SKM-1 (cell line): ENCODE measurements at regions not wholly inside any gene's neighbourhood (a gene's known extent, or its start where the extent isn't known, plus 50 kb on each side); places are given as distances from the start of the nearest gene placed in this dataset.
"Not testable (repeated sequence)": the region's sequence is repeated elsewhere in the genome, so short reads cannot be mapped to it uniquely, and the experiment has no call there.

Source experiments
- DNase-seq: peaks from one replicate; lab custom pipeline; 2025; ENCODE audit not compliant: unreplicated experiment; lab: John Stamatoyannopoulos, UW

DNA sequence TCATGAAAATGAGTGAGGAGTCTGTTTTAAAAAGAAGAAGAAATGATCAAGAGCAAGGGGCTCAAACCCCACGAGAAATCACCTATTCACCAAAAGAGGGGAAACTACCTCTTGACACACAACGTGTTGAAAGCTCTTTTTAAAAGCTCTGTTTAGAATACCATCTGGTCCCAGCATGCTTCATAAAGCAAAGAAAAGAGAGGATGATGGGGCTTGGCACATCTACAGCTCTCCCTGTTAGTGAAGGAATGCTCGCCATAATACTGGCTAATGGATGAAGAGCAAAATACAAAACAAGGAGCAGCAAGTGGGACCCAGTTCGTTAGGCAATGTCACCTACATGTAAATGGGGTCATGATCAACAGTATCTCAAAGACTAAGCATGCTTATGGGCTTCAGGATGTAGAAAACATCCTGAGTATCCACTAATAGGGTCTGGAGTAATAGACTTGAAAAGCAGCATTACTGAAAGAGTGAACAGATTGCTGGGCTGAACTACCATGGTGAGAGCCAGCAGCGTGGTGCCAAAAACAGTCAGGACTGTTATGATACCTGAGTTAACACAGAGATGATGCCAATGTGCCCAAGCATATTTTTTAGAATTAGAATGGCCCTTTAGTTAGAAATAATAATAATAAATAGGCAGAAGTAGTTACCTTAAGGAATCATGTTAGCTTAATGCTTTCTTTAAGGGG is 159.7 kb upstream of the POU1F1 start:
- no peak for DNase-seq

- not testable (repeated sequence) for DNase-seq
Measured at GRCh38 chr3:87433445-87433844, 157.1 kb upstream of the POU1F1 start.

GRCh38 chr3:87426918-87427317 is 150.5 kb upstream of the POU1F1 start:
- no peak for DNase-seq

- DNase-seq, result no peak
Measured at GRCh38 chr3:87425056-87425455, 148.7 kb upstream of the POU1F1 start.

DNA sequence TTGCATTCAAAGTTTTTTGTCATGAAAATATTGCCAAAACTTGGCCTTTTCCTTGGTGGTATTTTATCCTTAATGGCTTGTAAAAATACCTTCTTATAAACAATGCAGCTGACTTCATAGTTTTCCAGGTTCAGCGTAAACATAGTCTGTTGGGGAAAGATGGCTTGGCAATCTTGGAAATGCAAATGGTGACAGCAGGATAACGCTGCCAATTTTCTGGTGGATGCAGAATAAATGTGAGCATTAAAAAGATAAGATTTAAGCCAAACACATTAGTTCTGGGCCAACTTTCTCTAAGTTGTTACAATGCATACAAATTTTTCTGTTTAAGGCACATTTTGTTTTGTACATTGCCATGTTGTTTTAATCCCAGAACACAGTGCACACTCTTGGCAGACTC is 147.0 kb upstream of the POU1F1 start:
- no peak for DNase-seq

GRCh38 chr3:87422333-87422732 is 145.9 kb upstream of the POU1F1 start:
- DNase-seq, result no peak

GRCh38 chr3:87420171-87420570 is 143.8 kb upstream of the POU1F1 start:
- no peak for DNase-seq

DNA sequence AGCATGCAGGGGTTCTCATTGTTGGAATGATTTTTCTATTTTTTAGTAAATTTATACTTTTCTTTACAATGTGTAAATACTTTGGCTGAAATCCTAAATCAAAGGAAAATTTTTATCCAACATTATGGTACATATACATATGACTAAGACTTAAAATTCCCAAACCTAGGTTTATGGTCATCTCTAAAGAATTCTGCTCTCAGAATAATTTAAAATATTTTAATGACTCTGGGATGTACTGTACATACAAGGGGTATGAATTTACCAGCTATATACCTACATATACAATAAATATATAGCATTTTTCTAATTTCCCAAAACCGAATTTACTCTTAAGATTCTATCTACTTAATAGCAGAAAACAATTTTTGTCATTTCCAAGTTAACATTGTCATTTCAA is 137.9 kb upstream of the POU1F1 start:
- DNase-seq, result no peak

DNA sequence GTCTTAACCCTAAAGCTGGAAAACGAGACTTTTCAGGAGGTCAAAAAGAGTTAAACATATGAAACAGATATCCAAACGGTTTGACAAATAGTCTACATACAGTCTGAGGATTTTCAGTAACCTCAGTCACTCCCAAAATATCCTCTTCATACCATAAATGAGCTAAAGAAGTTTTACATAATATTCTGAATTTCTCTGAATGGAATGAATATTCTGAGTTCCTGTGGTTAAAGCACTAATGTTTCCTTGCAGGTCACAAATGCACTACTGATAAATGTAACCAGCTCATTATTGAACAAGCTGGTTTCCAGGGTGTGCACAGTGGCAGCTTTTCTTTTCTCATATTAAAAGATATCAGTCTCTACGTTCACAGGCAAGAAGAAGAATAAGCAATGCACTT is 137.4 kb upstream of the POU1F1 start:
- DNase-seq, result no peak

DNA sequence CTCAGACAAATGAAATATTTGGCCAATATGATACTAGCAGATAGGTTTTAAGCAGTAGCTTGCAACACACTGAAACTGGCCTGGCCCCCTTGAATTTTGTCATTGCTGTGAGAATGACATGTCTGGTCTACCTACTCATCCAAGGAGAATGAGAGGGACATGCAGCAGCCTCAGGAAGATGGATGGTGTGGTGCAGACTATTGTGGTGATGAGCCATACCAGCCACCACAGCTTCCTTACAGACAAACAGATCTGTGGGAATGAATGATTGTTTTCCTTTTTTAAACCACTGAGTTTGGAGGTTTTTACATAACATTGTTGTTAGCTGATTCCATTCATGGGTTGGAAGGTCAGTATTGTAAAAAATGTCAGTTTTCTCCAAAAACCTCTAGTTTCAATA is 133.7 kb upstream of the POU1F1 start:
- DNase-seq, result no peak

DNA sequence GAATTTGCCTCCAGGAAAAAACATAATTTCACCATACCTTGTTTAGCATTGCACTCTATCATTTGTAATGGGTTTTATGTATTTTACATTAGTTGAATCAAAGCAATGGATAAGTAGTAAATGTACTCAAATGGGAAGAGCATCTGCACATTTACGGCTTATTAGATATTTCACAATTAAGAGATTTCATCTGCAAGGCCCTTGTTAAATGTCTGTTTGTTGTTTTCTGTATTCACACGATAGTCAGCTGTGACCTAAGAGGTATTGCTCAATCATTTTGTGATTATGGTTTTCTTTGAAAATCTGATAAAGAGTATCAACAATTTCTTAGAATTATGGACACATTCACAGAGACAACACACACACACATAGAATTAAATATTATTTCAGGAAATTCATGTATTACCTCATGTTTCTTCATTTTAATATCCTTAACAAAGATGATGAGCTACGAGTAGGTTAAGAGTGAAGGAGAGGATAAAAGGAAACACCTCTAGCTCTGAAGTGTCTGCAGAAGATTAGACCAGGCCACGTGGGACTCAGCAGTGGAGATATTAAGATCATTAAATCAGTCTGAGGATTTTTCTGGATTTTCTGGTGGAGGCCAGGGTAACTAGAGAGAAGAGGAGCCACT is 121.9 kb upstream of the POU1F1 start:
- DNase-seq, result no peak

DNA sequence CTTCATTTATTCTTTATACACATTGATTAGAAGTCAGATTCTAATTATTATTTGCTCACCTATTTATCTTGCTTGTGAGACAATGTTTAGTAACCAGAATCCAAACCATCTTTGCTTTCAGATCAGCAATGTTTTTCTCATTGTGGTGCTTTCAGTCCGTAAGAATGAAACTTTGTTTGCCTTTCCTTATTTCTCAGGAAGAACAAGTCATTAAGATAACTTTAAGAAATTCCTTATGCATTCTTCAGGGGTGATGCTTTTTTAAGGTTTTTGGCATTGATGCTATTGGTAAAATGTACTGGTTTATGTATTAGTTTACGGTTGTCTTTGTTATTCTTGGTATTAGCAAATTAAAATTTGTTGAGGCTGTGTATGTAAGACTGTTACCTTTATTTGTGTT is 120.8 kb upstream of the POU1F1 start:
- no peak for DNase-seq

GRCh38 chr3:87390821-87391220 is 114.4 kb upstream of the POU1F1 start:
- no peak for DNase-seq

GRCh38 chr3:87390353-87390752 is 114.0 kb upstream of the POU1F1 start:
- no peak for DNase-seq

DNA sequence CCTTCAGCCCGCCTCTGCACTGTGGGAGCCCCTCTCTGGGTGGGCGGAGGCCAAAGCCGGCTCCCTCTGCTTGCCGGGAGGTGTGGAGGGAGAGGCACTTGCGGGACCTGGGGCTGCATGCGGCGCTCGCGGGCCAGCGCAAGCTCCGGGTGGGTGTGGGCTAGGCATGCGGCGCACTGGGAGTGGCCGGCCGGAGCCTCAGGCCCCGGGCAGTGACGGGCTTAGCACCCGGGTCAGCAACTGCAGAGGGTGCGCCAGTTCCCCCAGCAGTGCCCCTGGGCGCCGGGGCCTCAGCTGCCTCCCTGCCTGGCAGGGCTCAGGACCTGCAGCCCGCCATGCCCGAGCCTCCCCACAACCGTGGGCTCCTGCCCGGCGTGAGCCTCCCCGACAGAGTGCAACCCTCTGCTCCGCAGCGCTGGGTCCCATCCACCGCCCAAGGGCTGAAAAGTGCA is 98.9 kb upstream of the POU1F1 start:
- DNase-seq, result no peak

GRCh38 chr3:87370007-87370406 is 93.6 kb upstream of the POU1F1 start:
- no peak for DNase-seq

- no peak for DNase-seq
Measured at GRCh38 chr3:87367736-87368135, 91.4 kb upstream of the POU1F1 start.

- no peak for DNase-seq
Measured at GRCh38 chr3:87363721-87364120, 87.3 kb upstream of the POU1F1 start.

DNA sequence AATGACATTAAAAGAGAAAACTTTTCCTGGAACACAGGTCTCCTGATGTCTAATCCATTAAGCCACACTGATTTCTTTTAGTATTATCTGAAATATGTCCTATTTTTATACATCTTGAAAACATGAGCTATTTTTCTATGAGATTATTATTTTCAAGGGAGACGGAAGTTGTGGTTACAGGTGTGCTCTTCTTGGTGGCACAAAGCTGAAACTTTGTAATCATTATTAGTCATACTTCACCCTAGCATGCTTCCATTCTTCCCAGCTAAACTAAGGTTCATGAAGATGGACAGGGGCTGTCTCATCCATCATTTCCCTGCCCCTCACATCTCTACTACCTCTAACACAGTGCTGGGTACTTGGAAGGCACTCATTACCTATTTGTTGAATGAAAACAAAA is 85.6 kb upstream of the POU1F1 start:
- no peak for DNase-seq

GRCh38 chr3:87361271-87361670 is 84.9 kb upstream of the POU1F1 start:
- DNase-seq, result no peak

GRCh38 chr3:87359826-87360225 is 83.4 kb upstream of the POU1F1 start:
- DNase-seq, result no peak

DNA sequence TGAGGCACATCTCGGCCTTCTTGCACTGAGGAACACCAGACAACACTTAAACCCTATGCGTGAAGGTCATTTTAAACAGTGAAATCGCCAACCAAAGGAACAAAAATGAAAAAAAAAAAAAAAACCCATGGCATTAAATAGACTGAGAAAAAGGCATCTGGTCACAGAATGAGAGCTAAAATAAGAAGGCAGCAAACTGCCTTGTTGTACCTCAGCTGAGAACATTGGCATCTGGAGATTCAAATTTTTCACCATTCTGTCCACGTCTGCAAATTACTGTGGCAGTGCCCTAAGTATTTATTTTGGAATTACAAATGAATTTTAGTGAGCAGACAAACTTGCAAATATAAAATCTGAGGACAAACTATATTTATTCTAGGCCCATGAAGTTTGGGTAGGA is 82.6 kb upstream of the POU1F1 start:
- no peak for DNase-seq

DNA sequence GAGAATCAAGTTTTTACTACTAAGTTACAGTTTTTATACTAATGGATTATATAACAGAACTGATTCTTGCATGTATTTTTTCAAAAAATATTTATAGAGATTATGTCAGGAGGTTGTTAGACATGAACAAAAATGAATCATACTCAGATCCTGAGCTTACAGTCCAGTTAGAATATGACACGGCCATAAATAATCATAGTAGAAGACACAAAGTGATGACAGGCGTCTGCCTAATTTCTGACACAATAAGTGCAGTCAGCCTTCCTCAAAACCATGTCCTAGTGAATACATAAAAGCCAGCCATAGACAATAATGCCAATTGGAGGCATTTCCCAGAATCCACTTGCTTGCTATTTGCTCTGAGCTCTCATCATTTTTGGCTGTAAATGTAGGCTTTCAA is 81.7 kb upstream of the POU1F1 start:
- no peak for DNase-seq
